ENCODE measurements at regions not wholly inside any gene's neighbourhood (a gene's known extent, or its start where the extent isn't known, plus 50 kb on each side); places are given as distances from the start of the nearest gene placed in this dataset.
"Not testable (repeated sequence)": the region's sequence is repeated elsewhere in the genome, so short reads cannot be mapped to it uniquely, and the experiment has no call there.

- not testable (repeated sequence) for DNase-seq (ENCODE audit: low read depth)
Observed at GRCh38 chrX:40788698-40789097, 53.4 kb upstream of the MED14 start.

GRCh38 chrX:40792433-40792832 lies 57.1 kb upstream of the MED14 start:
- DNase-seq (ENCODE audit: low read depth) = no peak
- no peak overlapping the region for H3K4me3 ChIP-seq (ENCODE audit: low read length)
- no peak for TF ChIP-seq CTCF (IDR thresholded peaks at IDR 0.05; ENCODE audit: insufficient read depth, low read depth, low read length, missing control alignments)

More at GRCh38 chrX:40788698-40789097, 53.4 kb upstream of the MED14 start:
- not testable (repeated sequence) for H3K4me3 ChIP-seq (ENCODE audit: low read length)

- H3K4me3 ChIP-seq (ENCODE audit: low read length) = not testable (repeated sequence)
Observed at GRCh38 chrX:40794829-40795130, 59.4 kb upstream of the MED14 start.

GRCh38 chrX:40799745-40800144 lies 64.4 kb upstream of the MED14 start:
- not testable (repeated sequence) for DNase-seq (ENCODE audit: low read depth); H3K4me3 ChIP-seq (ENCODE audit: low read length)

More at GRCh38 chrX:40794829-40795130, 59.4 kb upstream of the MED14 start:
- peak; percentile 34 for DNase-seq (ENCODE audit: low read depth)

- TF ChIP-seq CTCF (IDR thresholded peaks at IDR 0.05; ENCODE audit: insufficient read depth, low read depth, low read length, missing control alignments) = no peak
- no peak overlapping the region for H3K4me3 ChIP-seq (ENCODE audit: low read length)
- DNase-seq (ENCODE audit: low read depth) = no peak
Observed at GRCh38 chrX:40805404-40805803, 70.1 kb upstream of the MED14 start.

GRCh38 chrX:40806513-40807220 lies 71.3 kb upstream of the MED14 start:
- no peak for TF ChIP-seq CTCF (IDR thresholded peaks at IDR 0.05; ENCODE audit: insufficient read depth, low read depth, low read length, missing control alignments)
- DNase-seq (ENCODE audit: low read depth) = no peak
- H3K4me3 ChIP-seq (ENCODE audit: low read length) = no peak overlapping the region

GRCh38 chrX:40807384-40807783 lies 72.0 kb upstream of the MED14 start:
- TF ChIP-seq CTCF (IDR thresholded peaks at IDR 0.05; ENCODE audit: insufficient read depth, low read depth, low read length, missing control alignments) = no peak
- DNase-seq (ENCODE audit: low read depth) = no peak
- H3K4me3 ChIP-seq (ENCODE audit: low read length) = no peak overlapping the region

- no peak overlapping the region for H3K4me3 ChIP-seq (ENCODE audit: low read length)
- DNase-seq (ENCODE audit: low read depth) = no peak
- no peak for TF ChIP-seq CTCF (IDR thresholded peaks at IDR 0.05; ENCODE audit: insufficient read depth, low read depth, low read length, missing control alignments)
Observed at GRCh38 chrX:40808203-40808602, 72.9 kb upstream of the MED14 start.

- peak; percentile 38 for DNase-seq (ENCODE audit: low read depth)
- TF ChIP-seq CTCF (IDR thresholded peaks at IDR 0.05; ENCODE audit: insufficient read depth, low read depth, low read length, missing control alignments) = no peak
- no peak overlapping the region for H3K4me3 ChIP-seq (ENCODE audit: low read length)
Observed at GRCh38 chrX:40809210-40809609, 73.9 kb upstream of the MED14 start.

- DNase-seq (ENCODE audit: low read depth) = not testable (repeated sequence)
Observed at GRCh38 chrX:40815045-40815444, 79.7 kb upstream of the MED14 start.

More at GRCh38 chrX:40815045-40815444, 79.7 kb upstream of the MED14 start:
- not testable (repeated sequence) for H3K4me3 ChIP-seq (ENCODE audit: low read length)
